Hepatocyte (in vitro differentiated cells): ENCODE measurements at regions not wholly inside any gene's neighbourhood (a gene's known extent, or its start where the extent isn't known, plus 50 kb on each side); places are given as distances from the start of the nearest gene placed in this dataset.

ENCODE experiments used
- DNase-seq: peaks from one replicate; pipeline ENCODE4 v3.0.0-alpha.2; 2016; ENCODE audit warnings: low spot score
- H2AFZ ChIP-seq: fragments of 200-600 bp; sonication (generic); 2 replicates; pipeline ENCODE4 v1.6.0; 2016; ENCODE audit warnings: antibody characterized with exemption, mild to moderate bottlenecking
- H3K27ac ChIP-seq: fragments of 200-600 bp; sonication (generic); 2 replicates; pipeline ENCODE4 v1.5.1; 2016; ENCODE audit warnings: mild to moderate bottlenecking
- H3K27me3 ChIP-seq: fragments of 200-600 bp; sonication (generic); 2 replicates; pipeline ENCODE4 v1.6.1; 2016
- H3K36me3 ChIP-seq: fragments of 200-600 bp; sonication (generic); replicated peaks from 2 replicates; pipeline ENCODE4 v1.5.1; 2016; ENCODE audit warnings: low read depth; ENCODE audit not compliant: insufficient read depth
- H3K4me1 ChIP-seq: fragments of 200-600 bp; sonication (generic); 2 replicates; pipeline ENCODE4 v1.5.1; 2016; ENCODE audit warnings: mild to moderate bottlenecking, moderate library complexity; ENCODE audit not compliant: insufficient read depth
- H3K4me2 ChIP-seq: fragments of 200-600 bp; sonication (generic); 2 replicates; pipeline ENCODE4 v1.6.0; 2016
- H3K4me3 ChIP-seq: fragments of 200-600 bp; sonication (generic); 2 replicates; pipeline ENCODE4 v1.5.1; 2016; ENCODE audit warnings: mild to moderate bottlenecking
- H3K79me2 ChIP-seq: fragments of 200-600 bp; sonication (generic); 2 replicates; pipeline ENCODE4 v1.6.0; 2017; ENCODE audit warnings: mild to moderate bottlenecking
- H3K9me2 ChIP-seq: fragments of 200-600 bp; sonication (generic); replicated peaks from 2 replicates; pipeline ENCODE4 v1.6.0; 2017; ENCODE audit warnings: mild to moderate bottlenecking; ENCODE audit not compliant: insufficient read depth
- H3K9me3 ChIP-seq: fragments of 200-600 bp; sonication (generic); 2 replicates; pipeline ENCODE4 v1.5.1; 2016; ENCODE audit warnings: low read depth, mild to moderate bottlenecking
- H4K20me1 ChIP-seq: fragments of 200-600 bp; sonication (generic); 2 replicates; pipeline ENCODE4 v1.6.0; 2016; ENCODE audit warnings: mild to moderate bottlenecking; ENCODE audit not compliant: insufficient read depth, poor library complexity, severe bottlenecking
- CTCF ChIP-seq: fragments of 200-600 bp; sonication (generic); IDR thresholded peaks from 2 replicates; pipeline ENCODE4 v1.5.1; 2016; ENCODE audit warnings: antibody characterized with exemption, mild to moderate bottlenecking; ENCODE audit not compliant: poor library complexity
- EZH2 ChIP-seq: fragments of 200-600 bp; sonication (generic); IDR thresholded peaks from 2 replicates; pipeline ENCODE4 v1.6.1; 2016; ENCODE audit warnings: antibody characterized with exemption, mild to moderate bottlenecking, borderline replicate concordance
- EZH2phosphoT487 ChIP-seq: fragments of 200-600 bp; sonication (generic); IDR thresholded peaks from one replicate; pipeline ENCODE4 v1.6.1; 2018; ENCODE audit warnings: antibody characterized with exemption, mild to moderate bottlenecking, low read depth, moderate library complexity; ENCODE audit not compliant: unreplicated experiment, severe bottlenecking
- WGBS: methylation state at CpG from one replicate; pipeline ENCODE4 v1.1.6; 2016; ENCODE audit warnings: low lambda C conversion rate; ENCODE audit errors: missing lambda C conversion rate; 5-methylcytosine and 5-hydroxymethylcytosine counted together

- Histone ChIP-seq H3K79me2 (no peaks in the 10 kb centered on the region), H3K4me3 (no peak overlapping the region), H2AFZ (no peak overlapping the region), H3K27ac (no peak overlapping the region), H3K9me3 (no peaks in the 10 kb centered on the region), H3K4me2 (no peak overlapping the region), H3K4me1 (no peaks in the 10 kb centered on the region), H3K9me2 (no peaks in the 10 kb centered on the region), H3K27me3 (peaks cover 55% of the 10 kb centered on the region), H4K20me1 (no peaks in the 10 kb centered on the region), H3K36me3 (no peaks in the 10 kb centered on the region)
- WGBS: 74% methylated on average over 5 of the region's 5 CpGs
- DNase-seq: no peak
- TF ChIP-seq CTCF: no peak
Measured at GRCh38 chr10:100618632-100619255, 83.0 kb downstream of the HIF1AN start.

GRCh38 chr10:100620087-100620835 lies 84.5 kb downstream of the HIF1AN start:
- Histone ChIP-seq H4K20me1 (no peaks in the 10 kb centered on the region), H3K79me2 (no peaks in the 10 kb centered on the region), H3K4me2 (no peak overlapping the region), H3K27me3 (peaks cover 62% of the 10 kb centered on the region), H3K27ac (no peak overlapping the region), H3K9me3 (no peaks in the 10 kb centered on the region), H2AFZ (no peak overlapping the region), H3K9me2 (no peaks in the 10 kb centered on the region), H3K4me1 (no peaks in the 10 kb centered on the region), H3K36me3 (no peaks in the 10 kb centered on the region), H3K4me3 (no peak overlapping the region)
- TF ChIP-seq CTCF (no peak), EZH2phosphoT487 (no peak), EZH2 (no peak)
- no peak for DNase-seq
- WGBS: 82% methylated on average over 6 of the region's 6 CpGs

GRCh38 chr10:100621360-100622205 lies 85.8 kb downstream of the HIF1AN start:
- H3K27ac ChIP-seq: no peak overlapping the region
- no peak overlapping the region for H3K4me2 ChIP-seq
- peaks cover 60% of the 10 kb centered on the region for H3K27me3 ChIP-seq
- no peaks in the 10 kb centered on the region for H3K79me2 ChIP-seq
- 78% methylated on average over 10 of the region's 44 CpGs for WGBS
- H2AFZ ChIP-seq: no peak overlapping the region
- H3K9me2 ChIP-seq: no peaks in the 10 kb centered on the region
- no peaks in the 10 kb centered on the region for H3K36me3 ChIP-seq
- no peak overlapping the region for H3K4me3 ChIP-seq
- H3K9me3 ChIP-seq: no peaks in the 10 kb centered on the region
- no peak for DNase-seq
- no peaks in the 10 kb centered on the region for H4K20me1 ChIP-seq
- H3K4me1 ChIP-seq: no peaks in the 10 kb centered on the region
- no peak for TF ChIP-seq EZH2

GRCh38 chr10:100622946-100623345 lies 87.2 kb downstream of the HIF1AN start:
- H3K36me3 ChIP-seq: no peaks in the 10 kb centered on the region
- H4K20me1 ChIP-seq: no peaks in the 10 kb centered on the region
- no peaks in the 10 kb centered on the region for H3K9me2 ChIP-seq
- H3K9me3 ChIP-seq: no peaks in the 10 kb centered on the region
- DNase-seq: no peak
- TF ChIP-seq EZH2phosphoT487: no peak
- no peak for TF ChIP-seq CTCF
- no peak for TF ChIP-seq EZH2
- 78% methylated on average over 7 of the region's 7 CpGs for WGBS
- no peak overlapping the region for H3K4me2 ChIP-seq
- no peak overlapping the region for H3K27ac ChIP-seq
- no peaks in the 10 kb centered on the region for H3K4me1 ChIP-seq
- no peaks in the 10 kb centered on the region for H3K79me2 ChIP-seq
- peaks cover 53% of the 10 kb centered on the region for H3K27me3 ChIP-seq
- no peak overlapping the region for H2AFZ ChIP-seq
- no peak overlapping the region for H3K4me3 ChIP-seq
